ENCODE measurements at regions not wholly inside any gene's neighbourhood (a gene's known extent, or its start where the extent isn't known, plus 50 kb on each side); places are given as distances from the start of the nearest gene placed in this dataset.

- no peak for TF ChIP-seq POLR2AphosphoS5 (IDR thresholded peaks at IDR 0.05; ENCODE audit: low read depth, low read length)
- TF ChIP-seq POLR2A (IDR thresholded peaks at IDR 0.05; ENCODE audit: low read depth, low read length) = no peak
- no peak for TF ChIP-seq TAF1 (IDR thresholded peaks at IDR 0.05; ENCODE audit: low read depth, low read length)
- no peak for TF ChIP-seq POU2F2 (IDR thresholded peaks at IDR 0.05; ENCODE audit: low read depth, low read length)
- TF ChIP-seq SPI1 (IDR thresholded peaks at IDR 0.05; ENCODE audit: low read depth, low read length) = no peak
These were observed 57.1 kb upstream of the SAMSN1 start for GRCh38 chr21:14603202-14603601.

Measured in GM12891 (cell line).